NCI-H345 treated with DMSO at 0.1 percent for 48 hours (cell line): ENCODE measurements at regions not wholly inside any gene's neighbourhood (a gene's known extent, or its start where the extent isn't known, plus 50 kb on each side); places are given as distances from the start of the nearest gene placed in this dataset.
"Not testable (repeated sequence)": the region's sequence is repeated elsewhere in the genome, so short reads cannot be mapped to it uniquely, and the experiment has no call there.

Experiments used
- DNase-seq: peaks from one replicate; lab custom pipeline; 2025; ENCODE audit not compliant: unreplicated experiment; lab: John Stamatoyannopoulos, UW

DNA sequence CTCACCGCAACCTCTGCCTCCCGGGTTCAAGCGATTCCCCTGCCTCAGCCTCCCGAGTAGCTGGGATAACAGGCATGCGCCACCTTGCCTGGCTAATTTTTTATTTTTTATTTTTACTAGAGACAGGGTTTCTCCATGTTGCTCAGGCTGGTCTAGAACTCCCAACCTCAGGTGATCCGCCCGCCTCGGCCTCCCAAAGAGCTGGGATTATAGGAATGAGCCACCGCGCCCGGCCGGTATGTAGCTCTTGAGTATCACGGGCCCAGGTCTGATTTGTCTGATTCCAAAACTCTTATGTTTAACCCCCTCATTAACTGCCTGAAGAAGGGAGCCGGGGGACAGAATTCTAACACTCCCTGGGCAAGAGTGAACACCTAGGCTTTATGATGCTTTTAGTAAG is 91.7 kb upstream of the OLIG2 start:
- DNase-seq = not testable (repeated sequence)

DNA sequence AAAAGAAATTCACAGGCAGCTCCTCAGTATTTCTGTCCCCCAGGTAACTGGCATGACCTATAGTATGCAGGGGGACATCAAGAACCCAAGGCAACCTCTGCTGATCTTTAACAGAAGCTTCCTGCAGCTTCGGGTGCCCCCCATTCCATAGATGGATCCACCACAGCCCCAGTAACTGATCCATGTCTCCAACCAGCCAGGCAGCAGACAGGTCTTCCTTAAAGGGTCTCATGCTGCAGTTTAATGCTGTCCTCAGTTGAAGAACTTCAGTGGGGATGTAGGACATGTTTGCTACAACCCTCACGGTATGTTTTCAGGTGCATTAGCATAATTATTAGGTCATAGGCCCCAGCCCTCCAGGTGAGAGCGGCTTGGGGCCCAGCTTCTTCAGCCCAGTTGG is 90.9 kb upstream of the OLIG2 start:
- DNase-seq = no peak

DNA sequence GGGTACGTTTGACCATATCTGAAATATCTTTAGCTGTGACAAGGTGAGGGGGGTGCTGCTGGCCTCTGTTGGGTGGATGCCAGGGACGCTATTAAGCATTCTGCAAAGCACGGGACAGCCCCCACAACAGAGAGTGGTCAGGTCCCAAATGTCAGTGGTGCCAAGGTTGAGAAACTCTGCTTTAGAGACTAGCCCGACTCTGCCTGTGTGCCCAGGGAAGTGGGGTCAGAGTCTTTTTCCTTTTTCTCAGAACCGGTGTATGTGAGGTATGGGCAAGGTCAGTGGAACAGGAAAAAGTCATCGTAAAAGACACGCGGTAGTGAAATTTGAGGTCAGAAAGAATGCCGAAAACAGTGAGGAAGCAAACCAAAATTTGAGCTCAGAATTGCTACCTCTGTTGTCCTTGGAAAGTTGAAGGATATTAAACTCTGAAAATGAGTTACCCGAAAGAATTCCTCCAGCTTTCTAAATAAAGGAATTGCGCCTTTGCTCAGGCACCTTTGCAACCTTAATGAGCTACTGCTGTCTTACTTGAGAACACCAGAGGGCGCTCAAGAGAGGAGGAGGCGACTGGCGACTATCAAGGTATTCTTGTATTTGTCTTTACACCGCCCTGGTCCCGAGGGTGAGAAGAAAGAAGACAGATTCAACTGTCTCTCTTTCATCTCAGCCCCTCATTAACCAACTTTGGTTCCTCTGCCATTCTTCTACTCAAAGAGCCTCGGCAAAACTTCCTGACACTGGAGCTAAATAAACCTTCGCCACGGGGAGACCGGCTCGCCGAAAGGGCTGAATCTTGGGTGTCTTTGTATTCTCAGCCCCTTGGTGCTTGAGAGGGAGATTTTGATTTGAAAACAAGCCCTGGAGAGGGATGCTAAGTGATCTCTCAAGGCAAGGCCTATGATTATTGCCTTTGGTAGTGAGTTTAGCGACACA is 85.4 kb upstream of the OLIG2 start:
- DNase-seq = peak; percentile 34

DNA sequence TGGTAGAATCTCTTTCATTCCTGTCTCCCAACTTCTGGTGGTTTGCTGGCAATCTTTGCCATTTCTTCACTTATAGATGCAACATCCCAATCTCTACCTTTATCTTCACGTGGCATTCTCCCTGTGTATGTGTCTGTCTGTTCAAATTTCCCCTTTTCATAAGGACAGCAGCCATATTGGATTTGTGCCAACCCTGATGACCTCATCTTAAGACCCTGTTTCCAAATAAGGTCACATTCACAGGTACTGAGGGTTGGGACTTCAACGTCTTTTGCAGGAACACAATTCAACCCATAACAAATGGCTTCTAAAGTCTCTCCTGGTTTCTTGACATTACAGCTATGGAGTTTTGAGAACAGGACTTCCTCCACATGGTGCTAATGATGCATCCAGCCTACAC is 84.5 kb upstream of the OLIG2 start:
- DNase-seq = no peak

DNA sequence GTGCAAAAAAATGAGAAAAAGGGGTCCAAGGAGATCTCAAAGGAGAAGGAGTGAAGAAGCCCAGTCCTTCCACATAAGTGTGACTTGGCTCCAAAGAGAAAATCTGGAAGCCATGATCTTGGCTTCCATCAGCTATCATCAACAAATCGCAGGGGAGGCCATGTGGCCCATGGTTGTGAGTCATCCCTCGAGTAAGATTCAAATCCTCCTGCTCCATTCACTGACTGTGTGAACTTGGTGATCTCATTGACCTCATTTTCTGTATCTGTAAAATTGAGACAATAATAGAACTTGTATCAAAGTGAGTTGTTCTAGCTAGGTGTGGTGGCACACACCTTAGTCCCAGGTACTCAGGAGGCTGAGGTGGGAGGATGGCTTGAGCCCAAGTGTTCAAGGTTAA is 79.1 kb upstream of the OLIG2 start:
- DNase-seq = no peak

DNA sequence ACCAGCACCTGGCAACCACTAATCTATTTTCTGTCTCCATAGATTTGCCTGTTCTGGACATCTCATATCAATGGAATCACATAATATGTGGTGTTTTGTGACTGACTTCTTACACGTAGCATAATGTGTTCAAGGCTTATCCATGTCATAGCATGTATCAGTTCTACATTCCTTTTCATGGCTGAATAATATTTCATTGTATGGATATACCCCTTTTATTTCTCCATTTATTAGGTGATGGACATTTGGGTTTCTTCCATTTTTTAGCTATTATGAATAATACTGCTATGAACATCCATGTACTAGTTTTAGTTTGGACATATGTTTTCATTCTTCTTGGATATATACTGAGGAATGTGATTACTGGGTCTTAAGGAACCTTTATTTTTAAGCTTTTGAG is 78.0 kb upstream of the OLIG2 start:
- DNase-seq = no peak

DNA sequence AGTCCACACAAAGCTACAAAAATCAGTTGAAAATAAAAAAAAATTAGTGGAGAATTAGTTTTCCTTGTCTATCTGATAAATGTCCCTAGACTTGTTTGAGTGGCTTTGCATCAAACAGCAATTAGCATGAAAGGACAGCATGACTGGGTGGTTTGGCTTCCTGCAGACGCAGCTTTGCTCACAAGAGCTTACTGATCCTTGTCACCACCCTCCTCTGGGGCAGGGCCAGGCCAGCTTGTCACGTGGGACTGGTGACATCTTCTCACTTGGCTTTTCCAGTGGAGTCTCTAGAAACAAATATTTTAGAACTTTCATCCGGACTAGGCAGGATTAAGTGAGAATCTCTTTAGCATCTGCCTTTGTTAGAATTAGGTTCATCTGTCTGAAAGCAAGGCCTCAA is 76.0 kb upstream of the OLIG2 start:
- no peak for DNase-seq

DNA sequence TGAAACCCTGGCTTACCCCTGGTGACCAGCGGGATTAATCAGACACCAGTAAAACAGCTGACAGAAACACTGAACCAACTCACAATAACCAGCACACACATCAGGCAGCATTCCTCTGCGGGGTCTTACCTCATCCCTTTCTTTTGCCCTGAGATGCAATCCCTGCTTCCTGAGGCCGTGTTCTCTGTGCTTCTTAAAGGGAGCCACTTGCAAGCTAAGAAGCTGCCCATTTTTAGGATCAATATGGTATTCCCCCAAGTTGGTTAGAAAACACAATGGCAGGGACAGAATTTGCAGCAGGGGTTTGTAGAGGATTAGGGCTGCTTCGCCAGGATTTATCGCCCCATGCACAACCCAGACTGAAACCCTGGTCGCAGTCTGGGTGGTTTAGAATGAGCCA is 74.7 kb upstream of the OLIG2 start:
- DNase-seq = no peak

DNA sequence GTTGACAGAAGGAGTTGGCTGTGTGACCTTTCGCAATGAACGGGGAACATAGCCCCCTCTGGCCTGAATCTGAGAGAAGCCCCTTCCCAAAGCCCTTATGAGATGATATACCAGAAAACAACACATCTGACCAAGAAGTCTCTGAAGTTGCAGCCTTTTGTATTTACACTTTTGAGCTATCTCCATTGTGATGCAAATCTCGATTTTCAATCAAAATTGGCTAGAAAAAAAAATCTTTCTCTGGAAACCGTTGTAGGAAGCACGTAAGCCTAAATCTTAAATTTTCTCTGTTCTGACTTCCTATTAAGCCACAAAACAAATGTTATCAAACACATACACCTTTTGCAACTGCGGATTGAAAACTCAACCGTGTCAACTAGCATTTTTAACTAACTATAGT is 71.4 kb upstream of the OLIG2 start:
- DNase-seq = no peak

DNA sequence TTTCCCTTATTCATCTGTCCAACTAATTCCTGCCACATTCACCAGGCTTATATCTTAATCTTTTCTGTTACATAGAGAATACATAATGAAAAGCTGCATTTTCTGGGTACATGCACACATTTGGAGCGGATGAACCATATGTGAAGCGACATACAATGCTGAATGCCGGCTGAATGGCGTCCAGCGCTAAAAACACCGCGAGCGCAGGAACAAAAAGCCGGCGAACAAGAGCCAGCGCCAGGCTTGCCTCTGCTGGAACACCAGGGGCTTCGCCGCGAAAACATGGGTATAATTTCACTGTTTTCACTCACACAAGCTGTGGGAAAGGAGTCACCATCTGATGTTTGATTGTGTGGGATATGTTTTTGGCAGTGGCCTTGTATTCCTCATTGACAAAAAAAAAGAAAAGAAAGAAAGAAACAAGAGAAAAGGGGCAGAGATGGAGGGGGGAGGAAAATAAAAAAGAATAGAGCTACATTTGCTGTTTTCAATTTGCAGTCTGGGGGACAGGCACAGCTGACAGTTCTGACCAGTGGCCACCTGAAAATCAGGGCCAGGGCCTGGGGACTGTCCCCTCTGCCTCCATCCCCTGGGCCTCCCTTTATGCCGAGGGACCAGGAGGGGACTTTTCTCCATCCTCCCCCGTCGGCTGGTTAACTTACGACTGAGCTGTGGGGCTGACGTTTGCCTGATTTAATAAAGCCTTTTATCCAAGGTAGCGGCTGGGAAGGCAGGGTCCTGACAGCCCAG is 70.2 kb upstream of the OLIG2 start:
- DNase-seq = no peak

DNA sequence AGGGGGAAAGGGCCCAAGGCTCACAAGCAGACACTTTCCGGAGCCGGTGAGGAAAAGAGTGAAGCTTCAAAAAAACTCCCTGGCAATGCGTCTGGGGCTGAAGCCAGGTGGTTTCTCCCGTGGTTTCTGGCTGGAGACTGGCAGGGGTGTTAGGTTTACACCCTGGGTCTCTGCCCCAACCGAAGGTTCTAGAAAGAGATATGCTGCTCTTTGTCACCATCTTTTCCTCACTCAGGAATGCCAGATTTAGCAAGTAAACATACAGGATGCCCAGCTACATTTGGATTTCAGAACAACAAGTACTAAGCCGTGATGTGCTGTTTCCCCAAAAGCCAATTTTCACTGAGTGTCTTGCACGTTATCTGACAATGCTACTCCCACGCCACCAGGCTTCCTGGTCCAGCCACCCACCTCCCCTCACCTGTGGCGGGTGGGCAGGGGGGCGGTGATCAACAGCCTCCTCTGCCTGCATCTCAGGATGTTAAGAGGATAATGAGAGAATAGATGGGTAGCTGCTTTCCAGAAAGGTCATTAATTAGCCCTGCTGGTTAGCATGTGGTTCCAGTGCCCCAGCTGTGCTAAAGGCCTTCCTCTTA is 69.6 kb upstream of the OLIG2 start:
- DNase-seq = no peak

DNA sequence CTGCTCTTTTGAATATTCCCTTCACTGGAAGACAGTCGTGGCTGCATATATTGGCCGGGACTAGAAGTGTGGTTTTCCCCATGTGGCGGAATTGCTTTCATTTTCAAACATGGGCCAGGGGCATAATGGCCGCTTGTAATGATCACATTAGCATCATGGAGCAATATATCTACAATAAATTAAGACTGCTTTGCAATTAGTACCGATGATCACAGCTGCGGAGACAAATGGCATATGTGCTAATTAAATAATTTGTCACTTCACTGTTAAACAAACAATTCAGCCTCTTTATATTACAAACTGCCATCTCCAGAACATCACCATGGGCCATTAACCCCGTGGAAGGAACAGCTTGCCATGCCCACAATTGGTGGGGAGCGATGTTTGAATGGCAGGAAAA is 68.2 kb upstream of the OLIG2 start:
- DNase-seq = no peak

DNA sequence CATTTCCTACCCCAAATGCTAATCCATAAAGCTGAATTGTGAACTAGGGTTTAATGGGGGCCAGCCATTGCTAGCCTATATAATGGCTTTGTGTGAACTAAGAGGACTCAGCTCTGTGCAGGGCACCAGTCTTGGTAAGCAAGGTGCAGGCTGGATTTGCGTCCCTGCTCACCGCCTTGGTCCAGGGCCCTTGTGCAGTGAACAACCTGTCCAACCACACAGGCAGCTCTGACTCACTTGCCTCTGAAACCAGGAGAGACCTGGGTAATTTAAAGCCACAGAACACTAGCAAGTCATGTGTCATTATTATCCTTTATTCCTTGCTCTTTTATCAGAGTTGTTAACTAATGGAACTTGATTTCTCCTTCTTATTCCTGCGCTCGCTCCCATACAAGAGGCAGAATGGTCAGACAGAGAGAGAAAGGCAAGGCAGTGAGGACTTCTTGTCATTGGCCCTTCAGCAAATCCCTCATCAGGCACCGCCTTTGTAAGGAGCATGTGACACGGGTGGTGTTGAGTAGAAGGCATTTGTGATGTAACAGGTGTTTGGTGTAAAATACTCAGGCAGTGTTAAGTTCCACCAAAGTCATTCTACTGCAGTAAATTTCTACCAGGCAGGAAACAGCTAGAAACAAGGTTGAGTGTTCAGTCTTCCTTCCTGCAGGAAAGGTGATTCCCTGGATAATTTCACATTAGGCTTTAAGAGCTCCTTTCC is 67.3 kb upstream of the OLIG2 start:
- no peak for DNase-seq

DNA sequence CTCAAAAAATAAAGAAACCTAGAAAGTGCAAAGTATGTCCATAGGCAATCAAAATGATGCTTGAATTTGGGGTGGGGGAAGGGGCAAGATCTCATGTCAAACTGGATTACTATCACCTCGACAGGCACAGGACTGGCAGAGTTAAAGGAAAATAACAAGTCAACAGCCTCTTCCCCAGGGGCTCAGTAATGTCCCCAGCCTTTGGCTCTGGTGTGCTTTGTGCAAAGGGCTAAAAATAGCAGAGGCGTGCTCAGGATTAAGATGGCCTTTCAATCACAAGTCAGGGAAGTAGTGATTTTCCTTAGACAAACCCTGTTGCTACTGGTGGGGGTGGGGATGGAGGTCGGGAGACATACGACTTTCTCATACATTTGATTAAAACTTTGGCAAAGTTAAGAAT is 63.5 kb upstream of the OLIG2 start:
- DNase-seq = no peak

DNA sequence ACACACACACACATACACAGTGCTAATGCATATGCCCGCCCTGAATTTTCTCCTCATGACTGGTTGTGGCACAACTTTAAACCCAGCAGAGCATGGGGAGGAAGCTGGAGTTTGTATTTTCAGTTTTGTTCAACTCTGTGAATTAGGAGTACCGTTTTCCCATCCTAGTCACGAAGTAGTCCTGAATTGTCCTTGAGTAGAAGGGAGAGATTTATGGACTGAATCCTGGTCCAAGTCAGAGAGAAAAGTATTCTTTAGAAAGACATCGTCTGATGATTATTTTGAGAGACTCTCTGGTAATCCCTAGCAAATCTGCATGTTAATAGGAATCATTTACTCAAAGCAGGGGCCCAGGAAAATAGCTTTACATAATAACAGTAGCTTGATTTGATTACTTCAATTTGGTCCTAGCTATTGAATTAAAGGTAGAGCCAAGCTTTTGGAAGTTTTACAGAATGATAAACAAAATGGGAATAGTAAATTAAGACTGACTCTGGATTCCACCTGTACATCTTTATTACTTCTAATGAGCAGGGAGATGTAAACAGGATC is 60.5 kb upstream of the OLIG2 start:
- no peak for DNase-seq

DNA sequence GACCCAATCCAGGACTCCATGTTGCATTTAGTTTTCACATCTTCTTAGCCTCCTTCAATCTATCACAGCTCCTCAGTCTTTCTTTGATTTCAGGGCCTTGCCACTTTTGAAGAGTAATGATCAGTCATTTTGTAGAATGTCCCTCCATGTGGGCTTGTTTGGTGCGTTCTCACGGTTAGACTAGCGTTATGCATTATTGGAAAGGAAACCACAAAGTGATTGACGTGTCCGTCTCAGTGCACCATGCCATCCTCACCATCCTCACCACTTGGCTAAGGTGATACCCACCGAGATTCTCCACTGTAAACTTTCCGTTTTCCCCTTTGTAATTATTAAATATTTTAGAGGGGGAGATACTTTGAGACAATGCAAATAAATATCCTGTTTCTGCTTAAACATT is 59.6 kb upstream of the OLIG2 start:
- no peak for DNase-seq

DNA sequence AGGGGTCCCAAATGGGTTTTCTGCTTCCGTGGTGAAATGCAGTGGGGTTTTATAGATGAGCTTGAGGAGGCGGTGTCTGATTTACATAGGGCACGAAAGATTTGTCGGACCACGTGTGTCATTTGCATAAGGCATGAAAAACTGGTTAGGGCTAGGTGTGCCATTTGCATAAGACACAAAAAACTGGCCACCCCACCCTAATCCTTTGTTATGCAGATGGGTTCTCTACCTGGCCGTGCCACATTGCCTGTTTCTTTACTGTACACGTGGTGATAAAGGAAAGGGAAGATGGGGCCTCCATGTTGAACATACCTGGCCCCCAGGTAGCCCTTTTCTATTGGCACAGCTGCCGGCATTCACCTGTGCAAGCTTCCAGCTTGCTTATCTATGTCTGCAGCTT is 57.6 kb upstream of the OLIG2 start:
- peak; percentile 58 for DNase-seq

DNA sequence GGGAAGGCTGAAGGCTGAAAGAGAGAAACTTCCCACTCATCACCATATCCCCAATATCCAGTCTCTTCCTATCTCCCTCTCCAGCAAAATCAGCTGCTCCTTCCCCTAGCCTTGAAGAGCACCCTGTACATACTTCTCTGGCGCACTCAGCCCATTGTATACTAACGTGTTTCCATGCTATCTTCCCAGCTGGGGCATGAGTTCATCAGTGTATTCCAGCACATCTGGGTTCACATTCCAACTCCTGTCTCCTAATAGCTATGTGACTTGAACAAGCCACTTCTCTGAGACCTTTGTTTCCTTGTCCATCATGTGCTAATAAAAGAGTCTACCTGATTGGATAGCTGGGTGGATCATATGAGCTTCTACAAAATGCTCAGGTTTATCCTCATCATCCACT is 51.1 kb upstream of the OLIG2 start:
- no peak for DNase-seq

DNA sequence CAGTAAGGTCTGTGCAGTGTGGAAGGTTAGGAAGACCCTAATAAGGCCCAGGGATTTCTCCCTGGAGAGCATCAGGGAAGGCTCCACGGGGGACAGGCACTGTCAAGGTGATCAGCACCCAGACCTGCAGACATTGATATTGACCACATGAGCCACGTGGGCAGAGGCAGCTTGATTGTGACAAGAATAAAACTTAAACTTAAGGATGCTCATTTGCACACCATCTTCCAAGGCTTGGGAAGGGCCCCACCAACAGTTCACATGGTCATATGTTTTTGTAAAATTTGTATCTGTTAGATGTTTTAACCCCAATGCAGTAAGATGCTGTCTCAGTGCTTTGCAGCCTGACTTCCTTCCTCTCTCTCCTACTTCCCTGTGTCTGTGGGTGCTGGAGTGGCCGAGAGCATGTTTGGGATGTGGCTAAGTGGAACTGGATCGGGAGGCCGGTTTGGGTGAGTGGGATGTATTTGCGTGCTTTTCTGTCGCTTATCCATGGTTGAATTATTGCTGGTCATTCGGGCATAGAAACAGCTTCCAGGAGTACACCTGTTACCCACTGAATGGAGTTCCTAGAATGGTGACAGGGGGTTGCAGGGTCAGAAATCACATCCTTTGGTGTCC is 49.8 kb upstream of the OLIG2 start:
- DNase-seq = no peak
